H9 (cell line): ENCODE measurements at regions not wholly inside any gene's neighbourhood (a gene's known extent, or its start where the extent isn't known, plus 50 kb on each side); places are given as distances from the start of the nearest gene placed in this dataset.

ENCODE experiments used
- DNase-seq: peaks from one replicate; pipeline ENCODE4 v3.0.0-alpha.2; 2017
- H2AFZ ChIP-seq: one replicate; pipeline ENCODE4 v1.6.1; 2013; ENCODE audit warnings: mild to moderate bottlenecking, low read length, control low read depth, moderate library complexity
- H2AK5ac ChIP-seq: 2 replicates; pipeline ENCODE4 v1.6.1; 2013; ENCODE audit warnings: low read length, control low read depth, mixed read lengths; ENCODE audit not compliant: insufficient read length
- H2BK120ac ChIP-seq: one replicate; pipeline ENCODE4 v1.6.1; 2013; ENCODE audit warnings: low read depth, mild to moderate bottlenecking, low read length, control low read depth, inconsistent platforms; ENCODE audit not compliant: poor library complexity, severe bottlenecking
- H2BK12ac ChIP-seq: 2 replicates; pipeline ENCODE4 v1.6.1; 2013; ENCODE audit warnings: low read length, control low read depth, mixed read lengths, low read depth; ENCODE audit not compliant: insufficient read length
- H2BK15ac ChIP-seq: 2 replicates; pipeline ENCODE4 v1.6.1; 2013; ENCODE audit warnings: low read depth, low read length, control low read depth
- H2BK20ac ChIP-seq: one replicate; pipeline ENCODE4 v1.6.1; 2013; ENCODE audit warnings: low read depth, mild to moderate bottlenecking, low read length, control low read depth, inconsistent platforms; ENCODE audit not compliant: poor library complexity, severe bottlenecking
- H2BK5ac ChIP-seq: 2 replicates; pipeline ENCODE4 v1.6.1; 2013; ENCODE audit warnings: low read length, control low read depth, mixed read lengths; ENCODE audit not compliant: insufficient read length
- H3K14ac ChIP-seq: 2 replicates; pipeline ENCODE4 v1.6.1; 2013; ENCODE audit warnings: low read length, control low read depth; ENCODE audit not compliant: insufficient read depth
- H3K18ac ChIP-seq: 2 replicates; pipeline ENCODE4 v1.6.1; 2013; ENCODE audit warnings: low read depth, mild to moderate bottlenecking, mixed read lengths, low read length, control low read depth; ENCODE audit not compliant: insufficient read length
- H3K23ac ChIP-seq: 2 replicates; pipeline ENCODE4 v1.6.1; 2013; ENCODE audit warnings: low read length, control low read depth, mixed read lengths, low read depth; ENCODE audit not compliant: insufficient read length
- H3K23me2 ChIP-seq: 2 replicates; pipeline ENCODE4 v1.6.1; 2013; ENCODE audit warnings: low read depth, mild to moderate bottlenecking, mixed read lengths, low read length, control low read depth; ENCODE audit not compliant: insufficient read length, poor library complexity, severe bottlenecking
- H3K27ac ChIP-seq: 2 replicates; pipeline ENCODE4 v1.5.1; 2013; ENCODE audit warnings: low read length, control low read depth, mixed read lengths, low read depth; ENCODE audit not compliant: insufficient read length
- H3K27me3 ChIP-seq: 2 replicates; pipeline ENCODE4 v1.6.1; 2013; ENCODE audit warnings: low read length, control low read depth, inconsistent platforms; ENCODE audit not compliant: insufficient read depth
- H3K4ac ChIP-seq: 2 replicates; pipeline ENCODE4 v1.6.1; 2013; ENCODE audit warnings: low read depth, mild to moderate bottlenecking, control low read depth, inconsistent platforms, low read length, moderate library complexity
- H3K4me1 ChIP-seq: 2 replicates; pipeline ENCODE4 v1.6.1; 2013; ENCODE audit warnings: low read length, control low read depth, inconsistent platforms; ENCODE audit not compliant: insufficient read depth
- H3K4me2 ChIP-seq: 2 replicates; pipeline ENCODE4 v1.6.1; 2013; ENCODE audit warnings: low read length, control low read depth, mixed read lengths; ENCODE audit not compliant: insufficient read length, insufficient read depth
- H3K56ac ChIP-seq: 2 replicates; pipeline ENCODE4 v1.6.1; 2013; ENCODE audit warnings: low read depth, mild to moderate bottlenecking, mixed read lengths, low read length, control low read depth; ENCODE audit not compliant: insufficient read length
- H3K79me1 ChIP-seq: 2 replicates; pipeline ENCODE4 v1.6.1; 2013; ENCODE audit warnings: low read depth, mild to moderate bottlenecking, moderate library complexity, low read length, control low read depth, inconsistent platforms; ENCODE audit not compliant: insufficient read depth, poor library complexity, severe bottlenecking
- H3K79me2 ChIP-seq: 2 replicates; pipeline ENCODE4 v1.6.1; 2013; ENCODE audit warnings: low read length, control low read depth, inconsistent platforms; ENCODE audit not compliant: insufficient read depth
- H3K9ac ChIP-seq: 2 replicates; pipeline ENCODE4 v1.6.1; 2013; ENCODE audit warnings: low read length, control low read depth, mixed read lengths; ENCODE audit not compliant: insufficient read length; ENCODE audit errors: extremely low read depth
- H3K9me3 ChIP-seq: one replicate; pipeline ENCODE4 v1.6.1; 2013; ENCODE audit warnings: low read depth, low read length, inconsistent platforms; ENCODE audit not compliant: control insufficient read depth
- H3T11ph ChIP-seq: one replicate; pipeline ENCODE4 v1.6.1; 2013; ENCODE audit warnings: mild to moderate bottlenecking, low read length, control low read depth, inconsistent platforms
- H4K20me1 ChIP-seq: one replicate; pipeline ENCODE4 v1.6.1; 2013; ENCODE audit not compliant: control insufficient read depth, insufficient read length, insufficient read depth
- H4K5ac ChIP-seq: 2 replicates; pipeline ENCODE4 v1.6.1; 2013; ENCODE audit warnings: low read depth, mild to moderate bottlenecking, mixed read lengths, low read length, control low read depth; ENCODE audit not compliant: insufficient read length
- H4K8ac ChIP-seq: replicated peaks from 2 replicates; pipeline ENCODE4 v1.6.1; 2013; ENCODE audit warnings: low read length, control low read depth, mixed read lengths, low read depth; ENCODE audit not compliant: insufficient read length
- H4K91ac ChIP-seq: 2 replicates; pipeline ENCODE4 v1.6.1; 2013; ENCODE audit warnings: low read depth, mild to moderate bottlenecking, moderate library complexity, mixed read lengths, low read length, control low read depth; ENCODE audit not compliant: insufficient read length
- H3K27ac Mint-ChIP-seq, 3 experiments: 2 replicates in 2 of 3; 3 replicates in 1 of 3; pipeline ENCODE4 v1.8.0; 2020 to 2021; ENCODE audit warnings: mixed read lengths in 3 of 3, mild to moderate bottlenecking in 1 of 3, moderate library complexity in 1 of 3
- H3K27me3 Mint-ChIP-seq: 2 replicates; pipeline ENCODE4 v1.8.0; 2021; ENCODE audit warnings: low read depth, mild to moderate bottlenecking, moderate library complexity, mixed read lengths
- H3K36me3 Mint-ChIP-seq, 3 experiments: 2 replicates in 2 of 3; 3 replicates in 1 of 3; pipeline ENCODE4 v1.8.0; 2020 to 2021; ENCODE audit warnings: low read depth in 3 of 3, mixed read lengths in 3 of 3; ENCODE audit not compliant: insufficient read depth in 1 of 3
- H3K4me1 Mint-ChIP-seq, 2 experiments: 2 replicates each; pipeline ENCODE4 v1.8.0; 2020; ENCODE audit warnings: mixed read lengths in 2 of 2
- H3K4me3 Mint-ChIP-seq, 2 experiments: 2 replicates in 1 of 2; 3 replicates in 1 of 2; pipeline ENCODE4 v1.8.0; 2020 to 2021; ENCODE audit warnings: mild to moderate bottlenecking in 2 of 2, mixed read lengths in 2 of 2, moderate library complexity in 1 of 2
- H3K9me3 Mint-ChIP-seq, 2 experiments: 2 replicates in 1 of 2; 3 replicates in 1 of 2; pipeline ENCODE4 v1.8.0; 2020; ENCODE audit warnings: mild to moderate bottlenecking in 2 of 2, mixed read lengths in 2 of 2, moderate library complexity in 1 of 2
- TF ChIP-seq, protein P1 (sequence below): fragments of 200-600 bp; sonication (generic); conservative IDR thresholded peaks from 3 replicates; pipeline ENCODE4 v1.8.0; 2021; ENCODE audit warnings: antibody characterized with exemption, mild to moderate bottlenecking

GRCh38 chr4:71209161-71209560 is 129.7 kb upstream of the SLC4A4 start:
- peaks cover 4% of the 10 kb centered on the region; the same call in 1 of the 2 replicates for H3K4me1 ChIP-seq
- H3K79me1 ChIP-seq, result no peaks in the 10 kb centered on the region
- no peak overlapping the region for H3K27ac ChIP-seq
- H2BK15ac ChIP-seq, result no peak overlapping the region
- Mint-ChIP-seq H3K27ac (no peak overlapping the region), H3K4me3 (no peak overlapping the region), H3K4me1 (peaks cover 7 to 8% of the 10 kb centered on the region in 2 experiments), H3K36me3 (no peaks in the 10 kb centered on the region), H3K27me3 (no peaks in the 10 kb centered on the region), H3K9me3 (no peaks in the 10 kb centered on the region)
- H4K5ac ChIP-seq, result no peak overlapping the region
- no peak overlapping the region for H3K4me2 ChIP-seq
- no peak overlapping the region for H2BK20ac ChIP-seq
- no peak overlapping the region for H4K91ac ChIP-seq
- no peak overlapping the region for H3K56ac ChIP-seq
- no peak overlapping the region for H3T11ph ChIP-seq
- no peaks in the 10 kb centered on the region for H3K27me3 ChIP-seq
- H2AFZ ChIP-seq, result no peak overlapping the region
- no peak overlapping the region for H2AK5ac ChIP-seq
- no peak overlapping the region for H3K18ac ChIP-seq
- H3K9me3 ChIP-seq, result no peaks in the 10 kb centered on the region
- H3K79me2 ChIP-seq, result no peaks in the 10 kb centered on the region
- no peak for DNase-seq
- TF ChIP-seq, protein P1, sequence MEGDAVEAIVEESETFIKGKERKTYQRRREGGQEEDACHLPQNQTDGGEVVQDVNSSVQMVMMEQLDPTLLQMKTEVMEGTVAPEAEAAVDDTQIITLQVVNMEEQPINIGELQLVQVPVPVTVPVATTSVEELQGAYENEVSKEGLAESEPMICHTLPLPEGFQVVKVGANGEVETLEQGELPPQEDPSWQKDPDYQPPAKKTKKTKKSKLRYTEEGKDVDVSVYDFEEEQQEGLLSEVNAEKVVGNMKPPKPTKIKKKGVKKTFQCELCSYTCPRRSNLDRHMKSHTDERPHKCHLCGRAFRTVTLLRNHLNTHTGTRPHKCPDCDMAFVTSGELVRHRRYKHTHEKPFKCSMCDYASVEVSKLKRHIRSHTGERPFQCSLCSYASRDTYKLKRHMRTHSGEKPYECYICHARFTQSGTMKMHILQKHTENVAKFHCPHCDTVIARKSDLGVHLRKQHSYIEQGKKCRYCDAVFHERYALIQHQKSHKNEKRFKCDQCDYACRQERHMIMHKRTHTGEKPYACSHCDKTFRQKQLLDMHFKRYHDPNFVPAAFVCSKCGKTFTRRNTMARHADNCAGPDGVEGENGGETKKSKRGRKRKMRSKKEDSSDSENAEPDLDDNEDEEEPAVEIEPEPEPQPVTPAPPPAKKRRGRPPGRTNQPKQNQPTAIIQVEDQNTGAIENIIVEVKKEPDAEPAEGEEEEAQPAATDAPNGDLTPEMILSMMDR, result no peak
- no peak overlapping the region for H4K8ac ChIP-seq
- no peak overlapping the region for H3K23ac ChIP-seq
- H3K4ac ChIP-seq, result no peak overlapping the region
- no peak overlapping the region for H3K9ac ChIP-seq
- no peak overlapping the region for H2BK120ac ChIP-seq
- H3K23me2 ChIP-seq, result no peaks in the 10 kb centered on the region
- no peak overlapping the region for H2BK12ac ChIP-seq
- H2BK5ac ChIP-seq, result no peak overlapping the region
- H3K14ac ChIP-seq, result no peak overlapping the region
- no peaks in the 10 kb centered on the region for H4K20me1 ChIP-seq
